GM18519 (cell line): ENCODE measurements at regions not wholly inside any gene's neighbourhood (a gene's known extent, or its start where the extent isn't known, plus 50 kb on each side); places are given as distances from the start of the nearest gene placed in this dataset.
"Not testable (repeated sequence)": the region's sequence is repeated elsewhere in the genome, so short reads cannot be mapped to it uniquely, and the experiment has no call there.

ENCODE experiments used
- ATAC-seq: cut with Tn5 transposase; IDR thresholded peaks from one replicate; pipeline ENCODE4 v1.9.1; 2021; ENCODE audit warnings: mild to moderate bottlenecking, moderate library complexity; ENCODE audit not compliant: unreplicated experiment, low FRiP score

- ATAC-seq = no peak
Measured at GRCh38 chr2:176562359-176563078, 293.3 kb downstream of the MTX2 start.

DNA sequence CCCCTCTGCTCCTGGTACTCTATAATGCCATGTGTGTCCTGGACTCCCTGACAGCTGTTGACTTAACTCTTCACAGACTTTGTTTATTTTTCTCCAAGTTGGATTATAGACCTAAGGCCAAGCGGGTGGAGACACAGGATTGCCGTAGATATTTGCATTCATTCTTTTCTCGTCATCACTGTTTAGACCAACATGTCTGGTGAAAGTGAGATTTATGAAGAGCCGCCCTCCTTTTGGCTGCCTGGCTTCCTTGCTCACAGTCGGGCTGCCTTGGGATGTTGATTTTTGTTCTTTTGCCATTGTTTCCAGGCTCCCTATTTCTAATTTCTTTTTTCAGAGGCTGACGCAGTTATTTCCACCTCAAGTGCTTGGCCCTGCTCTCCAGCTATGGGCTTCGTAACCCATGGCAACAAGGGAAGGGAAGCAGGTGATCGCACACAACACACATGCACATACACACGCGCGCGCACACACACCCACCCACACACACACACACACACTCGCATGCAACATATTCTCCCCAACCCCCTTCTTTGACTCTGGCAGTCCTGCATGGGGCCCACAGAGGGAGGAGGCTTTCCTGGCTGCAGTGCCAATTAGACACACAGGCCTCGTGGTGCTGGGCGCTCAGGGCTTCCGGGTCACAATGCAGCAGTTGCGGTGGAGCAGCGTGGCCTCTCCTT lies 296.5 kb downstream of the MTX2 start:
- ATAC-seq = no peak

- no peak for ATAC-seq
Measured at GRCh38 chr2:176566496-176566895, 297.3 kb downstream of the MTX2 start.

DNA sequence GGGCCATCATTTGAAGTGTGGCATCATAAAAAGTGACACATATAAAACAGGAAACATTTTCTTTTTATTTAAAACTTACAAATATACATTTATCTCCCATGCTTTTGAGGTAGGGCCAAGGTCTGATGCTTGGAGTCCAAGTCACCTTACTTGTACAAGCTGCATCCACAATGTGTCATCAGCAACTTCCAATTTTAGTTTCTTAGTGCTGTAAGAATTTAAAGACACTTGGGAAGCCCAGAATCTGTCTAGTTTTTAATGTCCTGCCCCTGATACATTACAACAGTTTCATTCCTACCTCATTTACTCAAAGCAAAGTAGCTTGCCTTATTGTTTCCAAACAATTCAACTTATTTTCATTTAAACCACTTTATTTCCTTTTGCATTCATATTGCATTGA lies 297.7 kb downstream of the MTX2 start:
- no peak for ATAC-seq

DNA sequence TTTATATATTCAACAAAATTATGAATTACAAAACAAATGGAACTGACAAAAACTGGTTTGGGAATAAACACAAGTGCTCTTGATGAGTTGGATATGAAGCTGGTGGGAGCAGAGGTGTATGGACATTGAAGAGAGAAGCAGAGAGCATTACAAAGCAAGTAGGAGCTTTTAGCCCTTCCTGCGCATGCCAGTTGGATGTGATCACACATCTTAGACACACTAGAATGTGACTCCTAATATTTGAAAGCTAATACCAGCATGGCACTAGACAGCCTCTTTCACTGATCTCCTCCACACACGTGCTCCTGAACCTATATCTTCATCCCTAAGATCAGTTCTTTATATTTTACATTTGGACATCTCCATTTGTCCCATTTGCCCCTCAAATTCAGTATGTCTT lies 298.1 kb downstream of the MTX2 start:
- no peak for ATAC-seq

DNA sequence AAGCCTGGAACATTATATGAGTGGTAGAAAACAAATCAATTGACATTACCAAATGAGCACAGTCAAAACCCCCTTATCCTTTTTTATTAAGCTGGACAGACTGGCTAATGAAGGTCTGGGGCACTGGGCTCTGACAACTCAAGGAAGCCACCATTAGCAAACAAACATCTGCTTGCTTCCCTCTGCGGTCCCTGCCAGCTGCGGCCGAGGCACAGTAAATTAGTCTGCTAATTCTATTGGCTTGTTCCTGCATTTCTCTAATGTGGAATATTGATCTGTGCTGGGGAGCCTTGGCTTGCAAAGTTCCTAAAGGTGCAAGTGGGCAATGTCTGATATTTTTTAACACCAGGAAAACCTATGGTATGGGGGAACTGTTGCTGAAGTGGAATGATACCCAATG lies 300.3 kb downstream of the MTX2 start:
- no peak for ATAC-seq

DNA sequence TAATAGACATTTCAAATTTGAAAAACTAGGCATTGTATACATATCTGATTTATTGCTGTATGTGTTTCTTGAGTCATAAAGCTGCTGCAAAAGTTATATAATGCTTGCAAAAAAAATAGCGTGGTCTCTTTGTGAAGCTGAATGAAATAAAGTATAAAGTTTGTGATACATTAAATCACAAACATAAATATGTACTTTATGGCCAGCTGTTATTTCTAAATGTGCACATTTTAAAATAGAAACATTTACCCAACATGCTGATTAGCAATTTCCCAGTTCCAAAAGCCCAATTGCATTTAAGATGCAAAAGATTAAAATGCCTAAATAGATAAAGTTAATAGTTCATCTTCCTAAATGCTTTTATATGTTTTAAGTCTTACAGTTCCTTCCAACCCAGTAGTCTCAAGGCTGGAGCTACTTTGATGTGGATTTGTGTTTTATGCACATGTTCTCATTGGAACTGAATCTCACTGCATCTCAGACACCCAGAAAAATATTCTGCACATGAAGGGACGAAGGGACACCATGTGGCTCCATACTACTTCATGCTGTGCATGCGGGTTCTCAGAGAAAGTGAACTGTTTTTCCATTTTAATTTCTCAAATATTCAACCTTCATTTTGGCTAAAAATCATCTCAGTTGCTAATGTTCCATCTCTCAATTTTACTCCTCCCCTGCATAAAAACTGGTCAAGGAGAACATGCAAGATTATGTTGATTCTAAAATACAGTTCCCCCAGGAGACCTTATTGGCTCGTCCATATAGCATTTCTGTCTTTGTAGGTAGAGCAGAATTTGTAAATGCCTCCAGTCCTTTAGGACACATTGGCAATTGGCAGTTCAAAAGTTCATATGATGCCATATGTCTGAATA lies 304.6 kb downstream of the MTX2 start:
- ATAC-seq = no peak

- no peak for ATAC-seq
Measured at GRCh38 chr2:176574484-176575236, 305.4 kb downstream of the MTX2 start.

DNA sequence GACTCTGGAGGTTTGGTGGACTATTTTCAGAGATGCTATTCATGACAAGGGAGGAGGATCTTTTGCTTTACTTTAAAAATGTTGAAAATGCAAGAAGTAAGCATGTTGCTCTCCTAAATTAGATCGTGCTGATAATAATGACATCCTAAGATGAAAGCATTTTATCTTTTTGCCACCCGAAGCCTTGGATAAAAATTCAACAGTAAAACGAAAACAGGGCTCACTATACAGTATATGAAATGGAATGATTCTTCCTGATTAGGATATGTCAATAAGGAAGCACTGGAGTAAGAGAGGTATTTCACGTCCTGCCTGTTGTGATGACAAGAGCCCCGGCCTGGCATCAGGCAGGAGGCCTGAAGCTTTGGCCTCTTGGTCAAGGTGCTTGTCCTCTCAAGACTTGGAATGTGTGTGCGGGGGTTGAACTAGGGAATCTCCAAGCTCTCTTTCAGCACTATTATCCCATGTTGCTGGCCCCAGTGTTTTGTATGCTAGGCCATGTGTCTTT lies 306.0 kb downstream of the MTX2 start:
- no peak for ATAC-seq

GRCh38 chr2:176577054-176577453 lies 307.8 kb downstream of the MTX2 start:
- no peak for ATAC-seq

GRCh38 chr2:176578292-176578691 lies 309.1 kb downstream of the MTX2 start:
- not testable (repeated sequence) for ATAC-seq

DNA sequence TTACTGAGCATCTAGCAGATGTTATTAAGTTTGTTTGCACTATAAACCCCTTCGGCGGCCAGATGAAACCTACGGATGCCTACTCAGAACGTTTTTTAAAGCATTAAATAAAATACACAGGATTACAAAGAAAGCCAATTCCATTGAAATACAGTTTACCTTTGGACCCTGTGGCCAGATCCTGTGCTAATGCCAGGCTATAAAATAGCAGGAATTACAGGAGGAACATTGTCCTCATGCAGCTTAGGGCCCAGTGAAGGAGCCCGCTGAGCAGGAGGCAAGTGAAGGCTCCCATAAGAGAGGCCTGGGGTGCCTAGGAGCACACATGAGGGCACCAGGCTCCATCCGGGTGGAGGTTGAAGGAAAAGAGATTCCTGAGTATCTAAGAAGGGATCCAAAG lies 310.4 kb downstream of the MTX2 start:
- no peak for ATAC-seq

- no peak for ATAC-seq
Measured at GRCh38 chr2:176581557-176582165, 312.4 kb downstream of the MTX2 start.

- no peak for ATAC-seq
Measured at GRCh38 chr2:176582176-176582575, 312.9 kb downstream of the MTX2 start.

DNA sequence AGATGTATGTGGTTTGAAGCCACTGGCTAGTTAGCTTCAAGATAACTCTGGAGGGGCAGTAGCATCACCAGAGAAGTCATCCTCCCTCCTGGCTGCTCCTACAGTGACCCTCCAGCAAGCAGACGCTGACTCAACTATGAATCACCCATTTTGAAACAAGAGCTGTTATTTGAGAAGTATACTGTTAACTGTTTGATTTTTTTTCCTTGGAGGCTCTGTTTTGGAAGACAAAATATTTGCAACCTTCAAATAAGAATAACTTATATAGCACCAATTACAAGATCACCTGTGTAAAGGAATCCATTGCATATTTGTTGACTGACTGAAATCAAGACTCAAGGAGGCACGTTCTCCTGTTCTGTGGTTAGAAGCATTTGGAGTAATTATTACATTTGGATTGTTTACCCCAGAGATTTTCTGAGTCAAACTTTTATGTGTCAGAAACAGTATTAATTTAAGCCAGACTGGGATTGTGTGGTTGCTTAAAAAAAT lies 313.8 kb downstream of the MTX2 start:
- no peak for ATAC-seq

DNA sequence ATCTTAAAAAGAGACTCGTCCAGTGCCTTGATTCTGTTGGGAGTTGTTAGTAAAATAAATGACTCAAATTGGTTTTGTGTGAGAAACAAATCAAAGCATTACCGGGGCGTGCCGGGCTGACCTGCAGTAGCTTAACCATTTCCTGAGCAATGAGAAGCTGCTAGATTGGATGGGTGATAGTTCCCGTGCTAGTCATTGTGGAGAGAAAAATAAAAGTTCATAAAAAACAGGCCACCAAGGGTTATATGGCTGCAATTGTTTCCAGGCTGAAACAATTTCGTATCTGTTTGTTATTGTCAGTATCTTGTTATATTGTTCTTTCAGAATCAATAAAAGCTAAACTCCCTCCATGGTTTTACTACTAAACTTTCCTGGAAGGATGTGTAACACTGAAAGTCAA lies 314.4 kb downstream of the MTX2 start:
- ATAC-seq = no peak

DNA sequence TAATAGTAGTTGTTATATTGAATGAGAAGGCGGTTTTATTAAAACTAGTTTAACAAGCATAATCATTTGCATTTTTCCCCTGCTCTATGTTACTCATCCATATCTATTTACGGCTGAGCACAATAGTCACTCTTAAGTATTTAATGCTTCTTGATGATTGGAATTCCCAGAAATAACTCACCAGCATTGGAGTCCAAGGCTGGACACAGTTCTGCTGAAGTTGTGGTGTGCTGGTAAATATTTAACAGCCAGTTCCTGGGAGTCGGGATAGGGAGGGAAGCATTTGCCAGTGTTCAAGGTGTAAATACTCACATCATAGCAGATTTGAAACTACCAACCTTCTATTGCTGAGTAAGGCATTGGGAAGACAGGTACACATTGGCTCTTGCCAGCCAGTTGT lies 315.1 kb downstream of the MTX2 start:
- ATAC-seq = no peak

- ATAC-seq = no peak
Measured at GRCh38 chr2:176585291-176585690, 316.0 kb downstream of the MTX2 start.

DNA sequence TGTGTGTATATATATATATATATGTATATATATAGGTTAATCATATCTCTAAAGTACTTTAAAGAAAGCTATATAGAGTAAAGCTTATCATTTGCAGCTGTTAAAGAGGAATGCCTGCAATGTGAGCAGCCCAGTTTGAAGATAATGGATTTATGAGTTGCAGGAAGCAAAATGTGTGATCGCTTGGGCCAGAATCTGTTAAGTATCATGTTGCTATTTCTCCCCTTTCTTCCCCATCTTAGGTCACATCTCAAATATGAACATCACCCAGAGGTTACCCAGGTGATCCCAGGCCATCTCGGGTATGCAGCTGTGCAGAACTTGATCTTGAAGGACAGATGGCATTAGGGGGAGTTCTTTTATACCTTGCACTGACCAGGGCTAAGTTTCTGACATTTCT lies 316.5 kb downstream of the MTX2 start:
- ATAC-seq = no peak

GRCh38 chr2:176589287-176589686 lies 320.0 kb downstream of the MTX2 start:
- no peak for ATAC-seq
